ENCODE measurements at regions not wholly inside any gene's neighbourhood (a gene's known extent, or its start where the extent isn't known, plus 50 kb on each side); places are given as distances from the start of the nearest gene placed in this dataset.

DNA sequence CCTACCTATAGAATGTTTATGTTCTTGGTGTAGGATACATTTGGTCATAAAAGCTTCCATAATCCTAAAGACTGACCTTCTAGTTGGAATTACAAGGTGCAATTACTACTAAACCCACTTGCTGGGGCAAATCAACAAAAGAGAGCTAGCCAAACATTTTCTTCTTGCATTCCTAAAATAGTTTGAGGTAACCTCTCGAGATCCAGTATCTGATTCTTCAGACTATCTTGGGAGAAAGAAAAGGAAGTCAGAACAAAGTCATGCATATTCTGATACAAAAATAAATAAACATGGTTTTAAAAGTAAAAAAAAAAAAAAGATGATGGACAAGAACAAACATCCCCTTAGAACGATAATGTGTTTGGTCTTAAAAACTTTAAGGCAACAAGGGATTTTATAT, 294.2 kb upstream of the RSPO3 start:
- no peak for TF ChIP-seq POLR2A (IDR thresholded peaks at IDR 0.05)
- TF ChIP-seq POLR2AphosphoS5 (IDR thresholded peaks at IDR 0.05; ENCODE audit: insufficient read depth in 1 of 2, low read depth in 1 of 2) = no peak
- intact Hi-C loops (cut with DNase I) = no loop called here
- Histone ChIP-seq H3K36me3 (no peaks in the 10 kb centered on the region), H3K4me1 (no peaks in the 10 kb centered on the region), H3K9me3 (no peaks in the 10 kb centered on the region), H3K27ac (no peak overlapping the region), H3K4me3 (no peak overlapping the region), H3K27me3 (no peaks in the 10 kb centered on the region)
- no peak for DNase-seq (ENCODE audit: extremely low spot score in 2 of 2)

DNA sequence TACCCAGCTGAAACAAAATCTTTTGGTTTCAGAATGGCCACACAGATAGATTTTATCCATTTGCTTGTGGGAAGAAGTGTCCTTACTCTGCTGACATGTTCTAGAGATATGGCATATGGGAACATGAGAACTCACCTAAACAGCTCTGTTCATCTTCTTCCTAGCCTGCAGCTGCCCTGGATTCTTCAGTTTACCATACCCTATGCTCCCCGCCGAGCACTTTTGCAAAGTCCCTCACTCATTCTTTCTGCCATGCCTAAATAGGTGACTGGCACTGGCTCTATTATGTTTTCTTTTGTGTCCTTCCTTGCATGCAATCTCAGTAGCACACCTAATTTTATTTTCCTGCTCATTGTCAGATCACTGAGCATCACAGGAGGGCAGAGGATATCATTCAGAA, 293.7 kb upstream of the RSPO3 start:
- Histone ChIP-seq H3K4me1 (no peaks in the 10 kb centered on the region), H3K27ac (no peak overlapping the region), H3K4me3 (no peak overlapping the region), H3K36me3 (no peaks in the 10 kb centered on the region), H3K9me3 (no peaks in the 10 kb centered on the region), H3K27me3 (no peaks in the 10 kb centered on the region)
- intact Hi-C loops (cut with DNase I) = no loop called here
- TF ChIP-seq, protein P1, sequence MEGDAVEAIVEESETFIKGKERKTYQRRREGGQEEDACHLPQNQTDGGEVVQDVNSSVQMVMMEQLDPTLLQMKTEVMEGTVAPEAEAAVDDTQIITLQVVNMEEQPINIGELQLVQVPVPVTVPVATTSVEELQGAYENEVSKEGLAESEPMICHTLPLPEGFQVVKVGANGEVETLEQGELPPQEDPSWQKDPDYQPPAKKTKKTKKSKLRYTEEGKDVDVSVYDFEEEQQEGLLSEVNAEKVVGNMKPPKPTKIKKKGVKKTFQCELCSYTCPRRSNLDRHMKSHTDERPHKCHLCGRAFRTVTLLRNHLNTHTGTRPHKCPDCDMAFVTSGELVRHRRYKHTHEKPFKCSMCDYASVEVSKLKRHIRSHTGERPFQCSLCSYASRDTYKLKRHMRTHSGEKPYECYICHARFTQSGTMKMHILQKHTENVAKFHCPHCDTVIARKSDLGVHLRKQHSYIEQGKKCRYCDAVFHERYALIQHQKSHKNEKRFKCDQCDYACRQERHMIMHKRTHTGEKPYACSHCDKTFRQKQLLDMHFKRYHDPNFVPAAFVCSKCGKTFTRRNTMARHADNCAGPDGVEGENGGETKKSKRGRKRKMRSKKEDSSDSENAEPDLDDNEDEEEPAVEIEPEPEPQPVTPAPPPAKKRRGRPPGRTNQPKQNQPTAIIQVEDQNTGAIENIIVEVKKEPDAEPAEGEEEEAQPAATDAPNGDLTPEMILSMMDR (IDR thresholded peaks at IDR 0.05) = no peak
- TF ChIP-seq POLR2A (IDR thresholded peaks at IDR 0.05) = no peak
- DNase-seq (ENCODE audit: extremely low spot score in 2 of 2) = no peak

DNA sequence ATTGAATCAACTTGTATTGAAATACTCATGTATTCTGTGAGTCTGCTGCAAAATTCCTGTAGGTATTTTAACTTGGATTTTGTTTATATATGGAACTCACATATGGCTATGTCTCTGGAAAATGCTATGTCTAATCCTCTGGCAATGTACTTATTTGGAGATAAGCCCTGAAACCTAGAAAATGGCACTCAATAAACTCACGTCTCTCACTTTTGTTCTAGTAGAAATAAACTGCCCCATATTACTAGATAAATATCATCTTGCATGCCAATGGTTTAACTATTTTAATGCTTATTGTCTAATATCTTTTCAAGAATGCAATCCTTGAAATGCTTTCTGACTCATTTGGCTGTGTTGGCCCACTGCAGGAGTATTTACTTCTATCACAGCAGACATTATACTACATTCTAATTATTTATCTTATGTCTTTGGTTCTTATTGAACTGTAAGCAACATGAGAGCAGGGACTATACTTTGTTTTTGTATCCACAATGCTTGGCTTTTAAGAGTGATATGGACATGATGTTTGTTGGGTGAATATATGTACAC, 292.2 kb upstream of the RSPO3 start:
- intact Hi-C loops (cut with DNase I) = no loop called here
- TF ChIP-seq POLR2AphosphoS5 (IDR thresholded peaks at IDR 0.05; ENCODE audit: insufficient read depth in 1 of 2, low read depth in 1 of 2) = no peak
- TF ChIP-seq, protein P1 (IDR thresholded peaks at IDR 0.05) = no peak
- no peak for TF ChIP-seq POLR2A (IDR thresholded peaks at IDR 0.05)
- no peak overlapping the region for H3K4me3 ChIP-seq

DNA sequence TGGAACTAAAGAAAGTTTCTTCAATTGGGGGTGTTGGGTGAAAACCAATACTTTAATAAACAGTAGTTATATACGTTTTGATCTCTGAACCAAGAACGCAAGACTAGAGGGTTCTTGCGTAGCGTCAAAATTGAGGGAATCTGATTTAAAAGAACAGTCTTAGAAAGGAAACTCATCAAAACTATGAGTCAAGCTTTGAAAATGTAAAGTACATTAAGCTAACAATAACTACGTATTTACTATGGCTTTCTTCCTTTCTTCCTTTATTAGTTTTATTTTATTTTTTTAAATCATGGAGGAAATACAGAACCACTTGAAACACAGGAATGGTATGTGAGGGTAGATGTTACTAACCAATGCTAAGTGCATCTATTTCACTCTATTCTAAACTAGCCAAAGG, 287.0 kb upstream of the RSPO3 start:
- no peak overlapping the region for H3K4me3 ChIP-seq
- no peak overlapping the region for H3K27ac ChIP-seq
- no peaks in the 10 kb centered on the region for H3K9me3 ChIP-seq
- no peaks in the 10 kb centered on the region for H3K4me1 ChIP-seq
- TF ChIP-seq, protein P1 (IDR thresholded peaks at IDR 0.05) = no peak
- TF ChIP-seq POLR2A (IDR thresholded peaks at IDR 0.05) = no peak
- no peak for TF ChIP-seq POLR2AphosphoS5 (IDR thresholded peaks at IDR 0.05; ENCODE audit: insufficient read depth in 1 of 2, low read depth in 1 of 2)
- no peaks in the 10 kb centered on the region for H3K36me3 ChIP-seq
- DNase-seq (ENCODE audit: extremely low spot score in 2 of 2) = no peak
- H3K27me3 ChIP-seq = no peaks in the 10 kb centered on the region
- intact Hi-C loops (cut with DNase I) = no loop called here

More for the DNA sequence above, 292.2 kb upstream of the RSPO3 start:
- H3K36me3 ChIP-seq = no peaks in the 10 kb centered on the region
- no peaks in the 10 kb centered on the region for H3K4me1 ChIP-seq
- no peaks in the 10 kb centered on the region for H3K9me3 ChIP-seq
- H3K27me3 ChIP-seq = no peaks in the 10 kb centered on the region
- DNase-seq (ENCODE audit: extremely low spot score in 2 of 2) = no peak
- H3K27ac ChIP-seq = no peak overlapping the region

DNA sequence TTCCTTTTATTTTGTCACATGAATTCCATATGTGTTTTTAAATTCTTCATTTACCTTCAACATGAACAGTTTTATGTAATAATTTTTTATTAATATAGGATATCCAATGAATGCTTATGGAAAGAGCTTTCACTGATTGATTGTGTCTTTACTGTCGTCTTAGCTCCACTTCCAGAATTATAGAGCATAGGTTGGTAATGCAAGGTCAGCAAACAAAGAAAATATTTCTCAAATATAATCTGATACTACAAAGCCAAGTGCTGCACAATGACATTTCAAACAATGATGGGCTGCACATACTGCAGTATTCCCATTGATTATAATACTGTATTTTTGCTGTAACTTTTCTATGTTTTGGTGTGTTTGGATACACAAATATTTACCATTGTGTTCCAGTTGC, 275.7 kb upstream of the RSPO3 start:
- Histone ChIP-seq H3K36me3 (no peaks in the 10 kb centered on the region), H3K27ac (no peak overlapping the region), H3K9me3 (no peaks in the 10 kb centered on the region), H3K4me3 (no peak overlapping the region), H3K27me3 (no peaks in the 10 kb centered on the region), H3K4me1 (no peaks in the 10 kb centered on the region)
- no peak for DNase-seq (ENCODE audit: extremely low spot score in 2 of 2)
- intact Hi-C loops (cut with DNase I) = no loop called here
- TF ChIP-seq POLR2A (IDR thresholded peaks at IDR 0.05) (no peak), POLR2AphosphoS5 (IDR thresholded peaks at IDR 0.05; ENCODE audit: insufficient read depth in 1 of 2, low read depth in 1 of 2) (no peak)
- TF ChIP-seq, protein P1 (IDR thresholded peaks at IDR 0.05) = no peak
